Endothelial cell of umbilical vein (primary cell): ENCODE measurements at regions not wholly inside any gene's neighbourhood (a gene's known extent, or its start where the extent isn't known, plus 50 kb on each side); places are given as distances from the start of the nearest gene placed in this dataset.

Experiments
- CTCF ChIP-seq, 2 donors: IDR thresholded peaks; 1 replicate in 1 of 2; 2 replicates in 1 of 2; pipeline ENCODE4 v1.5.1; 2011; ENCODE audit warnings: low read length in 2 of 2, mild to moderate bottlenecking in 2 of 2, moderate library complexity in 2 of 2, control low read depth in 1 of 2, inconsistent platforms in 1 of 2, low read depth in 1 of 2; ENCODE audit not compliant: insufficient read depth in 1 of 2; ENCODE audit errors: extremely low read depth in 1 of 2
- EZH2 ChIP-seq: IDR thresholded peaks from 2 replicates; pipeline ENCODE4 v1.6.1; 2012; ENCODE audit warnings: borderline replicate concordance, low read depth, mild to moderate bottlenecking, moderate library complexity, low read length, inconsistent platforms; ENCODE audit not compliant: severe bottlenecking
- FOS ChIP-seq: IDR thresholded peaks from 2 replicates; pipeline ENCODE4 v1.6.1; 2011; ENCODE audit warnings: mild to moderate bottlenecking, low read length, moderate library complexity, borderline replicate concordance; ENCODE audit not compliant: insufficient read depth
- JUN ChIP-seq: IDR thresholded peaks from 2 replicates; pipeline ENCODE4 v1.6.1; 2011; ENCODE audit warnings: borderline replicate concordance, low read depth; ENCODE audit not compliant: insufficient read length, insufficient read depth
- MAX ChIP-seq: IDR thresholded peaks from 2 replicates; pipeline ENCODE4 v1.6.1; 2011; ENCODE audit not compliant: insufficient read depth, insufficient read length
- POLR2A ChIP-seq: IDR thresholded peaks from 2 replicates; pipeline ENCODE4 v1.6.1; 2012; ENCODE audit warnings: low read depth, mild to moderate bottlenecking, control low read depth, low read length
- POLR2AphosphoS5 ChIP-seq: IDR thresholded peaks from 2 replicates; pipeline ENCODE4 v1.6.1; 2012; ENCODE audit warnings: low read depth, mild to moderate bottlenecking, control low read depth, low read length, moderate library complexity; ENCODE audit not compliant: insufficient read depth

GRCh38 chrX:115387327-115387726 is 97.8 kb downstream of the LUZP4 start:
- TF ChIP-seq CTCF (IDR thresholded peaks at IDR 0.05; ENCODE audit: extremely low read depth in 1 of 2, insufficient read depth in 1 of 2, low read depth in 1 of 2, low read length in 2 of 2) (no peak), MAX (no peak), POLR2A (no peak), FOS (no peak), EZH2 (no peak), JUN (no peak), POLR2AphosphoS5 (no peak)
